Stomach smooth muscle (tissue), 2 donors: ENCODE measurements at regions not wholly inside any gene's neighbourhood (a gene's known extent, or its start where the extent isn't known, plus 50 kb on each side); places are given as distances from the start of the nearest gene placed in this dataset.

Experiments used
- H3K27ac ChIP-seq: one replicate; pipeline ENCODE4 v1.7.0; 2013; ENCODE audit warnings: mild to moderate bottlenecking, low read length, inconsistent platforms
- H3K27me3 ChIP-seq, 2 donors: one replicate each; pipeline ENCODE4 v1.7.0; 2013; ENCODE audit warnings: low read length in 2 of 2; ENCODE audit not compliant: insufficient read depth in 2 of 2, control insufficient read depth in 1 of 2
- H3K36me3 ChIP-seq, 2 donors: one replicate each; pipeline ENCODE4 v1.7.0; 2013; ENCODE audit warnings: low read length in 2 of 2; ENCODE audit not compliant: control insufficient read depth in 2 of 2, insufficient read depth in 2 of 2
- H3K4me1 ChIP-seq: one replicate; pipeline ENCODE4 v1.7.0; 2013; ENCODE audit warnings: low read length; ENCODE audit not compliant: control insufficient read depth, insufficient read depth
- H3K4me3 ChIP-seq, 2 donors: one replicate each; pipeline ENCODE4 v1.7.0; 2013; ENCODE audit warnings: low read length in 2 of 2
- H3K9ac ChIP-seq, 2 donors: one replicate each; pipeline ENCODE4 v1.7.0; 2013; ENCODE audit warnings: low read length in 2 of 2, mild to moderate bottlenecking in 1 of 2
- H3K9me3 ChIP-seq, 2 donors: one replicate each; pipeline ENCODE4 v1.7.0; 2013; ENCODE audit warnings: low read length in 2 of 2; ENCODE audit not compliant: control insufficient read depth in 2 of 2
- donor health status: healthy.
- donor health status: Pancreatic carcinoma.

DNA sequence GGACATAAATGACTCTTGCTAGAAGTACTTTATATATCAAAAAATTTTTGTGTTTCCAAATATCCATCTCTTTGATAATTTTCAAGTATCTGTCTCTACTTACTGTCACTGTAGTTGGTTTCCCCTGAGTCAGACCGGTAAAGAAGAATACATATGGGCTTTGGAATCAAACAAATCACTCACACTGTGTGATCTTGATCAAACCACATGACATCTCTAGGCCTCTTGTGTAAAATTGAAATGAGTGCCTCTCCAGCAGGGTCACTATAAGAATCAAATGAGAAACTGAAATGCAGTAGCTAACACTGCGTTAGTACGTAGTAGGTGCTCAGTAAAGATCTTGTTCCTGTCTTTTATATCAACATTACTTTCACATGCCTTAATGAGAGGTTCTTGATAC, 314.6 kb upstream of the STT3B start:
- no peaks in the 10 kb centered on the region for H3K27me3 ChIP-seq
- H3K4me3 ChIP-seq = no peak overlapping the region
- no peaks in the 10 kb centered on the region for H3K9me3 ChIP-seq
- H3K27ac ChIP-seq = no peak overlapping the region
- H3K36me3 ChIP-seq = no peaks in the 10 kb centered on the region
- no peak overlapping the region for H3K9ac ChIP-seq
- H3K4me1 ChIP-seq = no peaks in the 10 kb centered on the region

DNA sequence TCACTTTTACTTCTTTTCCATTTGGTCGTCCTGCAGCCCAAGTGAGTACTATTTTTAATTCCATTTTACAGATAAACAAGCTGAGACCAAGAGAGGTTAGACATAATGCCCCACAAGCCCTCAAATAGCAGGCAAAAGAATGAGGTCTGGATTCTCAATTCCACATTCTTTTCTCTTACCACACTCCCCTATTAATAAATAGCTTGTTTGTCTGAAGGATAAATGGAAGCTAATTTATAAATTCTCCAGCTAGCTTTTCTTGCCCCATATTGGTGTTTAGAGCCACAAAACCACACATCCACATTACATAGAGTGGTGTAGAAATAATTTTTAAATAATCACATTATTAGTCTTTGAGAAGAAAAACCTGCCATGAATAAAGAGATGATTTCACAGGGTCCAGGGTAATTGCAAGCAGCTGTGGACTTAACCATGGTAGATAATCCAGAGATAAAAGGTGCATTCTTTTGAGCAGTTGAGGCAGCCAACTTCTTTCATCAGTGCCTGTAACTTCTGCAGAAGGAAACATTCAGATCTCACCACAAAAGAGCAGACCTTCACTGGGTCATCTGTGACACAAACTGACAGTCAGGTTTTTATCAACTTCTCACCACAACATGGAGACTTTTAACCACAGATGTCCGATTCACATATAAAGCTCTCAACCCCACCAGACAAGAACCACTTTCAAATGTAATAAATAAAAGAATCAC, 313.4 kb upstream of the STT3B start:
- Histone ChIP-seq H3K27me3 (no peaks in the 10 kb centered on the region), H3K4me1 (no peaks in the 10 kb centered on the region), H3K4me3 (no peak overlapping the region), H3K36me3 (no peaks in the 10 kb centered on the region), H3K9me3 (no peaks in the 10 kb centered on the region), H3K27ac (no peak overlapping the region), H3K9ac (no peak overlapping the region)

DNA sequence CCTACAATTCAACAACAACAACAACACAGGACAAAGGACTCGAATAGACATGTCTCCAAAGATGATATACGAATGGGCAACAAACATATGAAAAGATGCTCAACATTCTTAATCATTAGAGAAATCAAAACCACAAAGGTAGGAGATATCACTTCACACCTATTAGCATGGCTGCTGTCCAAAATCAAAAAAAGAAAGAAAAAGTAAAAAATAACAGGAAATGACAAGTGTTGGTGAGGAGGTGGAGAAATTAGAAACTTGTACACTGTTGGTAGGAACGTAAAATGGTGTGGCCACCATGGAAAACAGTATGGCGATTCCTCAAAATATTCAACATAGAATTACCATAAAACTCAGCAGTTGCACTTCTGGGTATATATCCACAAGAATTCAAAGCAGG, 312.3 kb upstream of the STT3B start:
- Histone ChIP-seq H3K9ac (no peak overlapping the region), H3K27me3 (no peaks in the 10 kb centered on the region), H3K4me3 (no peak overlapping the region), H3K9me3 (no peaks in the 10 kb centered on the region), H3K36me3 (no peaks in the 10 kb centered on the region), H3K4me1 (no peaks in the 10 kb centered on the region), H3K27ac (no peak overlapping the region)

DNA sequence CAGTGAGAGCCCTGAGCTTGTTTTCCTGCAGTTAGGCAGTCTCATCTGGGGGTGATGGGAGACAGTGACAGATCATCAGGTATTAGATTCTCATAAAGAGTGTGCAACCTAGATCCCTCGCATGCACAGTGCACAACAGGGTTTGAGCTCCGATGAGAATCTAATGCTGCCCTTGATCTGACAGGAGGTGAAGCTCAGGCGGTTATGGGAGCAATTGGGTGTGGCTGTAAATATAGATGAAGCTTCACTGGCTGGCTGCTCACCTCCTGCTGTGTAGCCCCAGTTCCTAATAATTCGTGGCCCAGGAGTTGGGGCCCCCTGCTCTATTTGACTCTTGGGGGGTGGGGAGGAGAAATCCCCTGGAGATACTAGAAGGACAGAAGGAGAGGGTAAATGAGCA, 309.4 kb upstream of the STT3B start:
- H3K9ac ChIP-seq = no peak overlapping the region
- no peak overlapping the region for H3K4me3 ChIP-seq
- H3K9me3 ChIP-seq = no peaks in the 10 kb centered on the region
- H3K4me1 ChIP-seq = no peaks in the 10 kb centered on the region
- no peak overlapping the region for H3K27ac ChIP-seq
- H3K27me3 ChIP-seq = no peaks in the 10 kb centered on the region
- no peaks in the 10 kb centered on the region for H3K36me3 ChIP-seq

DNA sequence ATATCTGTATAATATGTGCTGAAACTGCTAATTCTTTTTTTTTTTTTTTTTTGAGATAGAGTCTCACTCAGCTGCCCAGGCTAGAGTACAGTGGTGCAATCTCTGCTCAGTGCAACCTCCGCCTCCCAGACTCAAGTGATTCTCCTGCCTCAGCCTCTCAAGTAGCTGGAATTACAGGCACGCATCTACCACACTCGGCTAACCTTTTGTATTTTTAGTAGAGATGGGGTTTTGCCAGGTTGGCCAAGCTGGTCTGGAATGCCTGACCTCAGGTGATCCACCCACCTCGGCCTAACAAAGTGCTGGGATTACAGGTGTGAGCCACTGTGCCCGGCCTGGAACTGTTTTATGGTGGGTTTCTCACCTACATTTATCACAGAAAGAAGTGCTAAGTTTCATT, 307.8 kb upstream of the STT3B start:
- Histone ChIP-seq H3K36me3 (no peaks in the 10 kb centered on the region), H3K27ac (no peak overlapping the region), H3K9me3 (no peaks in the 10 kb centered on the region), H3K27me3 (no peaks in the 10 kb centered on the region), H3K9ac (no peak overlapping the region), H3K4me3 (no peak overlapping the region), H3K4me1 (no peaks in the 10 kb centered on the region)

DNA sequence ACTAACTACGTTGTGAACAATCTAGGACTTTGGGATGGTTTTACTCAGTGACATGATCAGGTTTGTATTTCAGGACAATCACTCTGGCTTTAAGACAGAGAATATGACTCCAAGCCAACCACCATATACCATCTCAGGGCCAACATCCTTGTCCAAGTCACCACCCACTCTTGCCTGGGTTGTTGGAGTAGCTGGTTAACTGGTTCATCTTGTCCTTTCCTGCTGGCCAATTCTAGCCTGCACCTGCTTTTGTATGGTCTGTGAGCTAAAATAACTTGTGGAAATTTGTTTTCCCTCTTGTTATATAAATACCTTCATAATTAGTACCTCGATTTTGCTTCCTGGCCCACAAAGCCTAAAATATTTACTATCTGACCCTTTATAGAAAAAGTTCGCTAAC, 306.8 kb upstream of the STT3B start:
- no peaks in the 10 kb centered on the region for H3K4me1 ChIP-seq
- no peak overlapping the region for H3K27ac ChIP-seq
- H3K27me3 ChIP-seq = no peaks in the 10 kb centered on the region
- no peak overlapping the region for H3K9ac ChIP-seq
- H3K9me3 ChIP-seq = no peaks in the 10 kb centered on the region
- no peak overlapping the region for H3K4me3 ChIP-seq
- no peaks in the 10 kb centered on the region for H3K36me3 ChIP-seq

DNA sequence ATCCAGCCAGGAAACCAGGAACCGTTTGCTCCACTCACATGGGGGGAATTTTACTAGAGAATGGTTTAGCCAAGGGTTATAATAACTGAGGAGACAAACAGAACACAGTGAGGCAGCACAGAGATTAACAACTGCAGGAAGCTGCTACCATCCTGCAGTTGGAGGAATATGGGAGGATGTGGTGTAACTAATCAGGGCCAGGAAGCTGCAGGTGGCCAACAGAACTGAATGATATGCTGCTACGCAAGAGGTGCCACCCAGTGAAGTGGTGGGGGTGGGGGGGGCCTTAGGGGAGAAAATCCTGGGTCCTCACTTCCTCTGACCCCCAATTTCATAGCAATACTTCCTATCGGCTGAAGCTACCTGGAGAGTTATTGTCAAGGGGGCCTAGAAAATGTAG, 306.4 kb upstream of the STT3B start:
- no peaks in the 10 kb centered on the region for H3K27me3 ChIP-seq
- no peaks in the 10 kb centered on the region for H3K36me3 ChIP-seq
- H3K4me1 ChIP-seq = no peaks in the 10 kb centered on the region
- no peak overlapping the region for H3K27ac ChIP-seq
- H3K9me3 ChIP-seq = no peaks in the 10 kb centered on the region
- H3K9ac ChIP-seq = no peak overlapping the region
- H3K4me3 ChIP-seq = no peak overlapping the region

DNA sequence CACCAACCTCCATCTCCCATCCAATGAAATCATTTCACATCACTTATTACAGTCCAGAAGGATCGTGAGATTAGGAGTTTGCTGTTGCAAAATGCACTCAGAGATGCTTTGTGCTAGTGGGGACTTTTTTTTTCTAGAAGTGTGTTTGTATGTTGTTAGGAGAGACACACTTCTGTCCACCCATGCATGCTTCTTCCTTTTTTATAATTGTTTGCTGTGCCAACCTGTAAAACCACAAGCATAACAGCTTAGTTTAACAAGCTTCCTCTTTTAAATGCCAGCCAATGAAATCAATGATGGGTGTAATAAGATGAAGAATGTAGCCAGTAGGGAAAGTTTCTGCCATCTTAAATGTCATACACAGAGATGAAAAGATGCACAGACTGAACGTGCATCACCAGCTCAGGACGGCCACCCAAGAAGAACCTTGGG, 305.6 kb upstream of the STT3B start:
- no peaks in the 10 kb centered on the region for H3K36me3 ChIP-seq
- no peaks in the 10 kb centered on the region for H3K27me3 ChIP-seq
- no peak overlapping the region for H3K9ac ChIP-seq
- no peak overlapping the region for H3K27ac ChIP-seq
- H3K4me3 ChIP-seq = no peak overlapping the region
- no peaks in the 10 kb centered on the region for H3K4me1 ChIP-seq
- no peaks in the 10 kb centered on the region for H3K9me3 ChIP-seq

DNA sequence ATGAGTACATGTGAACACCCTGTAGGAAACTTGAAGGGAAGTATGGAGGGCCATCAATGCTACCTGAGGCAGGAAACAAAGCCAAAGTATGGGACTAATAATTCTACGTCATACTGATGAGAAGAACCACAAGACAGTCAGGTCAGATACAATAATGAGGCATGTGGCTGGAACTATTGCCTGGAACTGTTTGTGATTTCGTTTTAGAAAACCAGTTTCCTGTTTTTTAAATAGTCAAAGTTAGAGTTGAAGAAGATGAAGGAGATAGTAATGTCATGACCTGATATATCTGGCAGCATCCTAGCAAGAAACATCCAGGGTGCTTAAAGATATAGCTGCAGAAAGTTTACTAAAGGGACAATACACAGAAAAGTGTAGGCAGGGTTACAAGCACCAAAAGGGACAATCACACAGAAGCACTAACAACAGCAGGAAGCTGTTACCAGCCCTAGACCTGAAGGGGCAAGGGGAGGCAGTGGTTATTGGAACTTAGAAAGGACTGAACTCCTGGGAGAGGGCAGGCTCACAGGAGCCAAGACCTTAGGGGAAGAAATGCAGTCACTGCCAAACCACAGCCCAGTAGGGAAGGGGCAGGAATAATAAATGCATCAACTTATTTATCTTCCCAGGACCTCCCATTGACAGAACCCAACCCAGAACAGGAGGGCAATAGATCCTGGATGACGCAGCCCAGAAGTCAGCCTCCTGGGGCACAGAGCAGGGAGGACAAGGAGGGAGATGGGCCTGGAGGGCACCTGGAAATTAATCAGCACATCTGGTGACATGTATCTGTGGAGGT, 302.1 kb upstream of the STT3B start:
- Histone ChIP-seq H3K27me3 (no peaks in the 10 kb centered on the region), H3K9me3 (no peaks in the 10 kb centered on the region), H3K9ac (no peak overlapping the region), H3K36me3 (no peaks in the 10 kb centered on the region), H3K4me3 (no peak overlapping the region), H3K27ac (no peak overlapping the region), H3K4me1 (no peaks in the 10 kb centered on the region)

DNA sequence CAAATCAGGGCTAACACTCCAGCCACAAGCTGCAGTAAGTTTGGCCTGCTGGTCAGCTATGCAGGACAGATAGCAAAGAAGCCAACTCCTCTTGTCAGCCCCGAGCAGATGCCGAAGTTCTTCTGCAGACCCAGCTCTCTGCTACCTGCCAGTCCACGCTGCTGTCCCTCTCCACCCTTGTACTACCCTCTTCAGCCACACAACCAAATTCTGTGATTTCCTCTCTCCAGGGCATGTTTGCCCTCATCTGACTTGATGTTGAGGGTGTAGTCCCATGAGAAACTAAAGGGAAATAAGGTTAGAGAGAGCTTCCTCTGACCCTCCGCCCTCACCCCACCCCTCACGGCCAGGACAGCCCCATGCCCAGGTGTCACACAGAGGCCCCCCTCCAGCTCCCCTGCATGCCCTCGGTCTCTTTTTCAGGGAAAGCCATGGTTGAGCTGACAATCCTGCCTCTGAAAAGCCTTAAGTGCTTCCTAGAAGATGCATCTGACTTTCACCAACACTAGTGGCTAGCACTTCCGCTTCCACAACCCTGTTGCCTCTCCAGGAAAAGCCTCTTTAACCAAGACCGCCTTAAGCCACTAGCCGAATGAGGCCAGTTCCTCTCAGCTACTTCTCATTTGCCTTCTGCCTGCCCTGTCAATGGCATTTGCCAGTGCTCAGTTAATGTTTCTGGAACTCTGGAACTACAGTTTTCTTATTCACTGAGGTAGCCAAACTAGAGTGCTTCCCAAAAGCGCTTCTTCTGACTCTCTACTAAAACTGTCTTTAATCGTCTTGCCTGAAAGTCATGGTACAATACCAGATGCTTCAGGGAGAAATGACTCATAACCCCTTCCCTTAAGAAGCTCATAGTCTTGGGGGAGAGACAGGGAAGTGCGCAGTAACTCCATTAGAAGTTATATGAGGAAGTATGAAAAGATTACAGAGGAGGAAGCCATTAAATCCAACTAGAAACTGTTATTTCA, 300.4 kb upstream of the STT3B start:
- no peaks in the 10 kb centered on the region for H3K9me3 ChIP-seq
- peaks cover 0 to 6% of the 10 kb centered on the region in 2 donors for H3K27me3 ChIP-seq
- H3K4me1 ChIP-seq = no peaks in the 10 kb centered on the region
- H3K27ac ChIP-seq = no peak overlapping the region
- H3K9ac ChIP-seq = no peak overlapping the region
- H3K4me3 ChIP-seq = no peak overlapping the region
- no peaks in the 10 kb centered on the region for H3K36me3 ChIP-seq
